ENCODE measurements at regions not wholly inside any gene's neighbourhood (a gene's known extent, or its start where the extent isn't known, plus 50 kb on each side); places are given as distances from the start of the nearest gene placed in this dataset.
"Not testable (repeated sequence)": the region's sequence is repeated elsewhere in the genome, so short reads cannot be mapped to it uniquely, and the experiment has no call there.

DNA sequence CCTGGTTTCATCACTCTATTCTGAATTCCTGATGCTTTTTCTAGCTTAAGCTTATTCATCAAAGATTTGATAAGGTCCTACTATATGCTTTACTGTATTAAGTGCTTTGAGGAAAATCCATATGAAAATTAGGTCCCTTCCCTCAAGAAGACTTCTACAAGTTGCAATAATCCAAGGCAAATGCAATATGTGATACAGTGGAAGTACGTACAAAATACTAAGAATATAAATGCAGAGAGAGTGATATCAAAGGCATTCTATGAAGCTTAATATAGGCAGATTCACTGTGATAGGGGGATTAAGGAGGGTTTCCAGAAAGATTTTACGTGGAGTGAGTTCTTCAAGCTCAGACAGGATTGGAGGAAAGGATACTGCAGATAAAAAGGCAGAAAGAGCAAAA is 142.1 kb downstream of the C6orf118 start:
- DNase-seq: no peak

DNA sequence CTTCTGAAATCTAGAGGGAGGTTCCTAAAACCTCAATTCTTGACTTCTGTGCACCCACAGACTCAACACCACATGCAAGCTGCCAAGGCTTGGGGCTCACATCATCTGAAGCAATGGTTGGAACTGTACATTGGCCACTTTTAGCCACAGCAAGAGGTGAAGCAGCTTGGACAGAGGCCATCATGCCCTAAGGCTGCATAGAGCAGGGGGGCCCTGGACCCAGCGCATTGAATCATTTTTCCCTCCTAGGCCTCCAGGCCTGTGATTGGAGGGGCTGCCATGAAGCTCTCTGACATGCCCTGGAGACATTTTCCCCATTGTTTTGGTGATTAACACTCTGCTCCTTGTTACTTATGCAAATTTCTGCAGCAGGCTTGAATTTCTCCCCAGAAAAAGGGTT is 145.9 kb downstream of the C6orf118 start:
- DNase-seq: no peak

DNA sequence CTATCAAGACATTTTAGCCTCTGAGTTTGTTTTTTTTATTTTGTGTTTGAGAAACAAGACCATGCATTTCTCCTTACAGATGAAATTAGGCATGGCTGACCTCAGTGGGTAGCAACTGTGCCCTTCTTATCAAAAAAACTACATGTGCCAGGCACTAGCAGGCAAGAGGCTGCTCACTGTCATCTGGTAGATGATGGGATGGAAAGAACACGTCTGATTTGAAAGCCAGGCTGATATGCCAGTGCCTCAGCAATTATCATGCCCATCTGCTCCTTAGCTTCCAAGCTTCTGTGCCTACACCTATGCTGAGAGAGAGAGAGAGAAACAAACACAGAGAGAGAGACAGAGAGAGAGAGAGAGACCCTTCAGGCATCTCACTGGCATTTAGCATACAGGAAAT is 149.9 kb downstream of the C6orf118 start:
- DNase-seq: no peak

DNA sequence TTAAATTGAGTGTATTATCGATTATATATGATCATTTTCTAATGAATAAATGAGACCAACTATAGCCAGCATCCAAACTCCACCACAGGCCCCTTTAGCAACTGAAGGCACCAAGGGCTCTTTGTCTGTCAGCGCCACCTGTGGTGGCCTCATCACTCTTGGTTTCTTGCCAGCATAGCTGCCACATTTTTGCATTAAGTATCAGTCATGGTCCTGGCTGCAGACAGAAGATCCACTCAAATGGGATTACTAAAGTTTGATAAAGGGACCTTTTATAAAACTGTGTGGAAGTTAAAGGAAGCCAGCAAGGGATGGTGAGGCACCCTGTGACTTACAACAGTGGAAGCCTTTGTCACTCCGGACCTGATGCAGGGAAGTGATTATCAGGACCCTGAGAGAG is 162.9 kb downstream of the C6orf118 start:
- no peak for DNase-seq

DNA sequence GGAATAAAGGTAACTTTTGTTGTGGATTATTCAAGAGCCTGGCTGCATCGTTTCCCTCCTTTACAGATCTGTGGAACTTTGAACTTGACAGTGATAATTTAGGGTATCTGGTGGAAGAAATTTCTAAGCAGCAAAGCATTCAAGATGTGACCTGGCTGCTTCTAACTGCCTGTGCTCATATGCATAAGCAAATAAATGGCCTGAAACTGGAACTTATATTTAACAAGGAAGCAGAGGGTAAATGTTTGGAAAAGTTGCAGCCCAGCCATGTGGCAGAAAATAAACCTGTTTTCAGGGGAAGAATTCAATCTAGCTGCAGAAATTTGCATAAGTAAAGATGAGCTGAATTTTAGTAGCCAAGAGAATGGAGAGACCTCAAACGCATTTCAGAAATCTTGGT is 173.5 kb downstream of the C6orf118 start:
- DNase-seq: no peak

DNA sequence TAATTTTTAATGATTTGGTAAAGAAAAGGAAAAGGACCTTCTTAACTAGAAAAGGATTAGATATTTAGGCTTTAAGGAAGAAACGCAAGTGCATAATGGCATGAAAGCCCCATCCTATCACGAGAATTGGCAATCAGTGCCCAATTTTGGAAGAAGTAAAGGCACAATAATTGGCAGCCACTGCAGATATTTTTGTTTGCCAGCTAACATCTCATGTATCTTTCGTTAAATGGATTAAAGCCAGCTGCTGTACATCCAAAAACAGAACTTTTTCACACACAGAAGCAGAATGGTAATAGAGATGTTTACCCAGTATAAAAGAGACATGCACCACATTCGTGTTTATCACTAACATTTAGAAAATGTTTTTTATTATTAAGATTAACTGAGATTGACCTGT is 180.3 kb downstream of the C6orf118 start:
- no peak for DNase-seq

DNA sequence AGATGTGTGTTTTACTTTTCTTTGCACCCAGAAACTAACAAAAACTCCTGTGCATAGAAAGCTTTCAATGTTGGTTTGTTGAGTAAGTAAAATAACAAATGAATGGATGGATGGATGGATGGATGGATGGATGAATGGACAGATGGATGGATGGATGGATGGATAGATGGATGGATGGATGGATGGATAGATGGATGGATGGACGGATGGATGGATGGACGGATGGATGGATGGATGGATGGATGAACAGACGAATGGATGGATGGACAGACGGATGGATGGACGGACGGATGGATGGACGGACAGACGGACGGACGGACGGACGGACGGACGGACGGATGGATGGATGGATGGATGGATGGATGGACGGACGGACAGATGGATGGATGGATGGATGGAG is 181.7 kb downstream of the C6orf118 start:
- DNase-seq: not testable (repeated sequence)

DNA sequence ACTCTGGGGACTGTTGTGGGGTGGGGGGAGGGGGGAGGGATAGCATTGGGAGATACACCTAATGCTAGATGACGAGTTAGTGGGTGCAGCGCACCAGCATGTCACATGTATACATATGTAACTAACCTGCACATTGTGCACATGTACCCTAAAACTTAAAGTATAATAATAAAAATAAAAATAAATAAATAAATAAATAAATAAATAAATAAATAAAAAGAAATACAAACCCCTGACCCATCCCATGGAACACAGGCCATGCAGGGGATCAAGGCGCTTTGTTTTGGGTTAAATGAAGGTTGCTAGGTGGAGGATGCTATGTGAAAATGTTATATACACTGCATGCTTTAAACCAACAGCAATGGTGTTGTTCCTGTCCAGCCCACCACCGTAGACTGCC is 184.7 kb downstream of the C6orf118 start:
- DNase-seq: not testable (repeated sequence)

DNA sequence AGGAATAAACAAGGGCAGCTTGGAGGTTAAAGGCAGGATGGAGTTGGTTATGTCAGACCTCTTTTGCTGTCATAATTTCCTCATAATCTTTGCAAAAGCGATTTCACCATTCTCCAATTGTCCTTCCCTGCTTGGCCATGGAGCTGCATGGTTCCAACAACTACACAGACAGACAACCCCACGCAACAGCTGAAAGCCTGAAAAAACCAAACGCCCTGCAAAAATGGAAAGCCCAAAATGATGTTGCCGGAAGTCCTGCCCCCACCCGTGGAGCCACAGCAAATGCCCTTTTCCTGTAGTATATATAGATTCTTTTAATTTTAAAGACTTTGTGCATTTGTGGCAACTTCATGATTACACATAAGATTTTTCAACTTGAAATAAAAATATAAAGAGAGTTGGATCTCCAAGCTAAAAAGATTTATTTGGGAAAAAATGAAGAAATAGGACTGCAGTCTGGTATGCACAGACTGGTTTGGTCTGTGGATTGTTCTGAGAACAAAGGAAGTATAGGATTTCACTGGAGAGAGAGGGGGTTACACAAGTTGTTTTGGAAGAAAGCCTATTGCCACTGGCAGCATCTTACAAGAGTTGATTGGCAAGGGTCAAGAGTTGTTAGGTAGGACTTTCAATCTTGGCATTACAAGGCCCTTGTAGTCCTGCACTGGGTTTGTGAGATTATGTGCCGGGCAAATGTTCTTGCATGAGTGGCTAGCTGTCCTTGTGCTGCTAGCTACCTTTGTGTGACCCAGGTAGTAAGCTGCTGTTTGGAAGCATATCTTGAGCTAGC is 190.0 kb downstream of the C6orf118 start:
- DNase-seq: no peak

DNA sequence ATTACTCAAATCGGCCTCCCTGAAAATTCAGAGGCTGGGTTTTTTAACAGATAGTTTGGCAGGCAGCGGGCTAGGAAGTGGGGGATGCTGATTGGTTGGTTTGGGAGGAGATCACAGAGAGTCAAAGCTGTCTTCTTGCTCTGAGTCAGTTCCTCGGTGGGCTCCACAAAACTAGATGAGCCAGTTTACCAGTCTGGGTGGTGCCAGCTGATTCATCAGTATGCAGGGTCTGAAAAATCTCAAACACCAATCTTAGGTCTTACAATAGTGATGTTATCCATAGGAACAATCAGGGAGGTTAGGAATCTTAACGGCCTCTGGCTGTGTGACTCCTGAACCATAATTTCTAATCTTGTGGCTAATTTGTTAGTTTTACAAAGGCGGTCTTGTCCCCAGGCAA is 190.7 kb downstream of the C6orf118 start:
- no peak for DNase-seq

DNA sequence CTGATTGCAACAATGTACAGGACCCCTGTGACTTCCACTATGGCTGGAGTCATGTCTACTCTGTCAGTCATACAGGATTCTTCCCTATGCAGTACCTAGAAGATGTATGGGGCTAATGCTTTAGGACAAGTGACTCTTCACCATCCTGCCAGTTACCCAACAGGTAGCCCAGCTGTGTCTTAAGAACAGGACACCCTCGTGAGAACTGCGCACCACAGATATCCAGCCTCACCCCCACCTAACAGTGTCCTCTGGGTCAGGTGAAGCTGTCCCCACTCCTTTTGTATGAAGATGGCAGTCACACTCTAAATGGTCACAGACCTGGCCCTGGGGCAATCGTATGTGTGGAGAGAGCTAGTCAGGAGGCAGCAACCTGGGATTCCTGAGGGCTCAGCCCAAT is 191.6 kb downstream of the C6orf118 start:
- DNase-seq: no peak

DNA sequence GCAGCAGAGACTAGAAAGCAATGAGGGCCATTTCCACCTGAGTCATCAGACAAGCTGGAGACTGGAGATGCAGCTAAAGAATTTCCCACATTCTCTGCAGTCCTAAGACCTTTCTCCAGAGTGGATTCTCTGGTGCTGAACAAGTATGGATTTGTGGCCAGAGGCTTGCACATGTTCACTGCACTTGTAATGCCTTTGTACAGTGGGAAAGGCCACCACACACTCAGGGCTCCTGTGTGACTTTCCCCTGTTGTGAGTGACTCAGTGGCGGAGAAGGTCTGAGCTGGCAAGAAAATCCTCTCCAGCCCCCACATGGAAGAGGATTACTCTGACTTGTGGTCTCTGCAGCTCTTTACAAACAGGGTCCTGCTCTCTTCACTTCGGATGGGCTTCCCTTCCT is 192.3 kb downstream of the C6orf118 start:
- no peak for DNase-seq

DNA sequence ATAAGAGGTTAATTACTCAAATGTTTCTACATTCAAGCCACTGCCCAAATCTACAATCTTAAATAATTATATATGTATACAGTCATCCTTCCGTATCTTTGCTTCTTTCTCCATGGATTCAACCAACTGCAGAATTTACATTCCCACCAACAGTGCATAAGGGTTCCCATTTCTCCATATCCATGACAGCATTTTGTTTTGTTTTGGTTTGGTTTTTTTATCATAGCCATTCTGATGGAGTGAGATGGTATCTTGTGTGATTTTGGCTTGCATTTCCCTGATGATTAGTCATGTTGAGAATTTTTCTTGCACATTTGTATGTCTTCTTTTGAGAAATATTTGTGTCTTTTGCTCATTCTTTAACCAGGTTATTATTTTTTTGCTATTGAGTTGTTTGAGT is 198.5 kb downstream of the C6orf118 start:
- DNase-seq: no peak

DNA sequence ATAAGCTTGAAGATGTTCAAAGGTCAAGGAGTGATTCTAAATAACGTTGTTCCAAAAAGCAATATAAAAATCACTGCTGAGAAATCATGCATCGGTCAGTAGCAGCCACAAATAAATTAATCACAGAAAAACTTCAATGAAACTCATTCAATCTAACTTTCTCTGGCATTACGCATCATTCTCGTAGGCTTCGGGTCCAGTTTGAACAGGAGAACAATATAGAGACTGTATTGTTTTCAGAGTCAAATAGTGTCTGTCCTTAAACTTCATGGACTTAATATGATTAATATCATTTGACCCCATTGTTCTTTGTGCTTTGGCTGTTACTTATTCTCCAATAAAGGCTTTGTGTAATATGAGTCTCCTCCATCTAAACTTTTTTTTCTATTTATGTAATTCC is 200.4 kb downstream of the C6orf118 start:
- no peak for DNase-seq

DNA sequence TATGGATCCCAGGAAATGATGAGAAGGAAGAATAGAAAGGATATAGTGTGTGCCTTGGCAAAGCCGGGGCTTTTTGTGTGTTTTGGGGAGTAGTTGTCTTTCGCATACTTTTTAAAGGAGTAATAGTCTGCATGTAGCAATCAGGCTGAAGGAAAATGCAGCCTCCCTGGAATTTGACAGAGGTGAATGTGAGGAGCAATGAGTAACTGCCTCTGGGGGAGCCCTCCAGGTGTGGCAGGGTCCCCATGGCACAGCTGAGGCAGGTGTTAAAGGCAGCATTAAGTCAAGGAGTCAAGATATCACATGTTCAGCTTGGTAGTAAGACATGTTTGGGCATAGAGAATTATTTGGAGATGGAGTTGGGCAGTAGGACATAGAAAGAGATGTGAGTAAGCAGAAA is 203.1 kb downstream of the C6orf118 start:
- no peak for DNase-seq

DNA sequence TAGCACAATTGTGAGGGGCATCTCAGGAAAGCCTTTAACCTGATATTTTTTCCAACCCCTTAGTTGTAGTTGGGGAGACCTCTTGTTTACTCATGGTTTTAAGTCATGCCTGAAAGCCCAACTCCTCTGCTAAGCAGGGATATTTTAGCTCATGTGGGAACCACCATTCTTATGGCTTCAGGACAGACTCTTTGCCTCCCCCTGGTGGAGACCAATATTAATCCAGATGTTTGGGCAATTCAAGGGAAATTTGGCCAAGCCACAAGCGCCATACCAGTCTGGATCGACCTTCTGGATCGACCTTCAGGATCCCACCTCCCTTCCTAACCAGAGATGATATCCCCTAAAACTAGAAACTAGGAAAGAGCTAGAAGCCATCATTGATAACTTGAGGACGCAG is 211.2 kb downstream of the C6orf118 start:
- DNase-seq: no peak

DNA sequence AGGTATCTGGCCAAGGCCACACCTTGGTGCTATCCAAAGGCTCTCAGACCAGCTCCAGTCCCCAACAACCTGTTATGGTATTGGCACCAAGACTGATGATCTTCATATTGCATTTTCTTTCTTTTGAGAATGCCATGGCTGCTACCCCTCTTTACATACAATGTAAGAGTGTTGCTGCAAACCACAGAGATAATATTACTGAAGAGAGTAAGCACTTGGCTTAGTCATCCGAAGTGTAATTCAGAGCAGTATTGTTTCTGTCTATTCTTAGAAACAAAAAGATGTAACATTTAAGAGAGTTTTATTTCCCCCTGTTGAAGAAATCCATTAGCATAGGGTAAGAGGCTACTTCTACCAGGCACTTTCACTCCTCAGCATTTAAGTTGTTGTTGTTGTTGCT is 212.5 kb downstream of the C6orf118 start:
- no peak for DNase-seq

DNA sequence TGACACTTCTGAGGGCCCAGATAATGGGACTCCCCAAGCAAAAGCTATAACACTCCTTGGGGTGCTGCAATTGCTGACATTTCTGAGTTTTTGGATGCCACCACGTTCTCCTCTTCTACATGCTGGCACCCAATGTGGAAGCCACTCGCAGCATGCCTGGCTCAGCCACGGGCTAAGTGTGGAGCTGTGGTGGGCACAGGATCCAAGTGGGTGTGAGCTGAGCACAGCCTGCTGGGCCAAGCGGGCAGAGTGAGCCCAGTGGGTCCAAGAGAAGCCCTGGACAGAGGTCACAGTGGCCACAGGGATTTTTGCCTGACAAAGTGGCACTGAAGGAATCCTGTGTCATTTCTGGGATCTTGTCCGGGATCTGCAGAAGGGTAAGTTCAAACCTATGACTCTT is 213.2 kb downstream of the C6orf118 start:
- no peak for DNase-seq

DNA sequence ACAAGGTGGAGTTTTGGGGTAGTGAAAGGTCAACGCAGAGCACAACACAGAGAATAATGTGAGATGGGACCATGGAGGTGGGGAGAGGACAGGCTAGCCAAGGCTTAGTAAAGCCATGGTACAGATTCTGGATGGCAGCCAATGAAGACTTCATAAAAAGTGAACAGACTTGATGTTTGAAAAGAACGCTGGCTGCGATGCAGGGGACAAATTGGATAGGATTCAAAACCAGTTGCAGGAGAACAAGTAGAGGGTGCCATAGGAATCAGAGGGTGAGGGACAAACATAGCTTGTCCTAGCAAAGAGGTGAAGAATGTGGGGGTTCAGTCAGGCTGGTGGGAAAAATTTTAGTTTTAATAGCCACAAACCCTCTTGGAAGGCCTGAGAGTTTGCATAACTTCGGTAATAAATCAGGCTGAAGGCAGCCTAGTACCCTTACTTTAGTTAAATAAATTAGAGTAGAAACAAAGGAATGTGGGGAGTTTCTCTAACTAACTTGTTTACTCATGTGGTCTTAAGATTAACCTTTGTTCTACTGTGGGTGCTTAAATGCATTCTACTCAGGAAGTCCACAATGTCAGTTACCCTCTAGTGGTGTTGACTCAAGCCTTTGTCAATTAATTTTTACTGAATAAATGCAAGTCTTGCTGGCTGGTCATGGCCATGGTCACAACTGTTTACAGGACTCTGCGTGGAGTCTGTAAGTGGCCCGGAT is 216.4 kb downstream of the C6orf118 start:
- DNase-seq: no peak

DNA sequence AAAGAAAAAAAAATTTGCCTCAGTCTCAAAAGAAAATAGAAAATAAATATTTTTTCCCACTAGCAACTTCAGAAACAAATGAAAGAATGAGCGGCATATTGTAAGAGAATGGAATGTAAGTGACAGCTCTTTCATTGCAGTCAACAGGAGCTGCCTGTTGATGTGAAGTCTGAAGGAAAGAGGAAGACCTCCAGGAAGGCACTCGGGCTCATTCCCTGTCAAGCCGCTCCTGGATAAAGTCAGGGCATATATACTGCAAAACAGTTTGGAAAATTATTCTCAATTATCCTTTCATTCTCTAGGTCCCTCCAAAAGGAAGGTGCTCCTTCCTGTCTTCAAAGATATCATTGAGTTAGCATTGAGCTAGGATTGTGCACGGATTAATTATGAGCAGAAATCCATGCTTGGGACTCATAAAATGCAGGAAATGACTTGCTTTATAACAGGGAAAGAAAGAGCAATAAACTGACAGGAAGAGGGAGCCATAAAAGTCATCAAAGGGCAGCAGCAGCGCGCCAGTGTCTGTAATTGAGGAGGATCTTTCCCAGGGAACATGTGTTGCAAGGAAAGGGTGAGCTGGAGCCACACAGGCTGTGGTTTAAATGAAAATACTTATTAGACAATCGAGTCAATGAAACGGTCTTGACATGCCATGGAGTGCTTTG is 218.2 kb downstream of the C6orf118 start:
- no peak for DNase-seq

DNA sequence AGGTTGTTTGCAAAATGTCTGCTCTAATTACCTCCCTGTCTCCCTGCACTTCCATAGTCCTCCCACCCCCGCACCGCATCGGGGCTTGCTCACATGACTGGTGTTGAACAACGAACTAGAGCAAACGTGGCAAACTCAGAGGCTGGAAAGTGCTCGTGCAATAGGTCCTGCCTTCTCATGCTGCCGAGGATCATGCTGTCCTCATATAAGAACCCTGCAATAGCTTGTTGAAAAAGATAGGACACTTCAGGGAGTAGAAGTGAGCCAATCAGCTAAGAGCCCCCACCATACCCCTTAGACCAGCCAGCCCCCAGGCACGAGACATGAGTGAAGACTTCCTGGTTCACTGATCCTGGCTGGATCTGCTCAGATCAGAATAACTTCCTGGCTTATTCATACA is 219.2 kb downstream of the C6orf118 start:
- DNase-seq: no peak

DNA sequence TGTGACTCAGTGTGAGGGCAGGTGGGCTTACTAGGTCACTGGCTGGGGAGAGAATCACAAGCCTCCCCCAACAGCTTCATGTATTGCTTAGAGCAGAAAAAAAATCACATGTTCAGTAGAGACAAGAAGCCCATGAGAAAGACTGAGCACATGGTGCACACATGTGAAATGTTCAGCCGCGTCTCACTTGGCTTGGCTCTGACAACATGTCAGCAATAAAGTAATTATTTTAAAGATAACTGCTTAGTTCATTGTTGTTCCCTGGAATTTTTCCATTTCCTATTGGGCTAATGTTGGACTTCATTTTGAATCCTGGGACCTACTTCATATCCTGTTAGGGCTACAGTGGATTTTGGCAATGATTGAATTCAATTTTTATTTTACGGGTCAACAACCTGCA is 222.6 kb downstream of the C6orf118 start:
- no peak for DNase-seq

DNA sequence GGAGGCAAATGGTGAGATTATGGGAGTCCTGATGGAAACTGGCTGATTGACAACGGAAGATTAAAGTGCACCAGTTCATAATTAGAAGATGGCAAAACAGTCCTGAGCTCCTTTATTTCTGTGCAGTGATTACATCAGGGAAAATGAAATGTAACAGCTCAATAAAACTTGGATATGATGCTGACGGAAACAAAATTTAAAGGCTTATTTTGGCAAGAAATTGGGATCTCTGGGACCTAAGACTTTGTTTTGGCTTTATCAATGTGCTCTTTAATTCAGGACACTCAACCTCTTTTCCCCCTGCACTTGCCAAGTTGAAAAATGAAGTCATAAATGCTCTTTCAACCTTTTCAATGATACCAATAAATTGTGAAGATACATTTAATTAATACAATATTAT is 226.8 kb downstream of the C6orf118 start:
- DNase-seq: no peak

DNA sequence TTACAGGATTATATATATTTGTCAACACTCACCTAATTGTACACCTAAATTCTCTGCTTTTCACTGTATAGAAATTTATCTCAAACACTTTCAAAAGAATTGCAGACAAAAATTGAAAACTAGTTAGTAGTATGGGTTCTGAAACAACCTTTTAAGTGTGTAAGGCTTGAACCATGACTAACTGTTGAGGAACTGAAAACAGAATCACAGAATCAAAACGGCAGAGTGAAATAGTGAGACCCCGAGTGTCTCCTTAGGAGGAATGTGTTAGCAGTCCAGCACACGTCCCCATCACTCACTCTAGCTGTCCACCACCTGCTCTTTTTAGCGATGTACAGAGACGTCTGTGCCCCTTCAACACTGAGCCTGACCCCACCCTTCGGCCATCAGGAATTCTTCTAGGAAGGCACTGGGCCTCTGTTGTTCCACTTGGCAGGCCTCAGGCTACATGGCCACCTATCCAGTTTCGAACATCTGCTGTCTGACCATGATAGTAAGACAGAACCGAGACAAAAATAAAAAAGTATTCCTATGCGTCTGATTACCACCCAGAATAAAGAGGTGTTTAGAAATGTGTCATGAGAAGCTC is 227.4 kb downstream of the C6orf118 start:
- no peak for DNase-seq
